Amniotic epithelial cell (primary cell): ENCODE measurements at regions not wholly inside any gene's neighbourhood (a gene's known extent, or its start where the extent isn't known, plus 50 kb on each side); places are given as distances from the start of the nearest gene placed in this dataset.

ENCODE experiments used
- DNase-seq: peaks from one replicate; pipeline ENCODE4 v3.0.0-alpha.2; 2010; ENCODE audit warnings: low read depth

GRCh38 chr2:192267484-192267883, 72.8 kb upstream of the TMEFF2 start:
- peak; percentile 71 for DNase-seq

- peak; percentile 3 for DNase-seq
Measured at GRCh38 chr2:192265751-192266150, 71.0 kb upstream of the TMEFF2 start.

GRCh38 chr2:192254444-192254843, 59.7 kb upstream of the TMEFF2 start:
- no peak for DNase-seq

- no peak for DNase-seq
Measured at GRCh38 chr2:192253692-192254091, 59.0 kb upstream of the TMEFF2 start.

GRCh38 chr2:192250961-192251360, 56.2 kb upstream of the TMEFF2 start:
- DNase-seq: no peak

- DNase-seq: peak; percentile 40
Measured at GRCh38 chr2:192247456-192247855, 52.7 kb upstream of the TMEFF2 start.

- no peak for DNase-seq
Measured at GRCh38 chr2:192246297-192246696, 51.6 kb upstream of the TMEFF2 start.

- DNase-seq: no peak
Measured at GRCh38 chr2:192245329-192245728, 50.6 kb upstream of the TMEFF2 start.
